SK-N-SH treated with all-trans-retinoic acid at 6 μM for 48 hours (cell line): ENCODE measurements at regions not wholly inside any gene's neighbourhood (a gene's known extent, or its start where the extent isn't known, plus 50 kb on each side); places are given as distances from the start of the nearest gene placed in this dataset.

ENCODE experiments used
- ARNTL ChIP-seq: fragments of 450-650 bp; formaldehyde crosslinking; IDR thresholded peaks from 2 replicates; pipeline ENCODE4 v1.5.0; 2020; ENCODE audit warnings: low read depth, mild to moderate bottlenecking, moderate library complexity, borderline replicate concordance
- ESRRG ChIP-seq: fragments of 250-450 bp; sonication (Bioruptor Pico); IDR thresholded peaks from 2 replicates; pipeline ENCODE4 v1.6.1; 2021; ENCODE audit warnings: mild to moderate bottlenecking
- GLIS3 ChIP-seq: fragments of 250-450 bp; sonication (Bioruptor Pico); IDR thresholded peaks from 2 replicates; pipeline ENCODE4 v1.5.0; 2020; ENCODE audit warnings: mild to moderate bottlenecking, moderate library complexity
- OSR1 ChIP-seq: fragments of 250-450 bp; sonication (Bioruptor Pico); IDR thresholded peaks from 2 replicates; pipeline ENCODE4 v1.8.0; 2022; ENCODE audit warnings: moderate library complexity, mild to moderate bottlenecking, inconsistent platforms
- RARB ChIP-seq: fragments of 250-450 bp; sonication (Bioruptor Pico); IDR thresholded peaks from 2 replicates; pipeline ENCODE4 v1.8.0; 2021; ENCODE audit warnings: mild to moderate bottlenecking, moderate library complexity
- SNAI2 ChIP-seq: fragments of 250-450 bp; sonication (Bioruptor Pico); IDR thresholded peaks from 2 replicates; pipeline ENCODE4 v1.5.0; 2020; ENCODE audit warnings: mild to moderate bottlenecking, moderate library complexity
- ZC3H10 ChIP-seq: fragments of 250-450 bp; sonication (Bioruptor Pico); IDR thresholded peaks from 2 replicates; pipeline ENCODE4 v1.5.1; 2021; ENCODE audit warnings: mild to moderate bottlenecking, moderate library complexity
- ZFP30 ChIP-seq: fragments of 450-650 bp; formaldehyde crosslinking; IDR thresholded peaks from 2 replicates; pipeline ENCODE4 v1.5.0; 2022; ENCODE audit warnings: mild to moderate bottlenecking, moderate library complexity
- ZNF70 ChIP-seq: fragments of 450-650 bp; formaldehyde crosslinking; IDR thresholded peaks from 2 replicates; pipeline ENCODE4 v1.5.0; 2020; ENCODE audit warnings: mild to moderate bottlenecking, moderate library complexity
- ZNF8 ChIP-seq: fragments of 450-650 bp; formaldehyde crosslinking; IDR thresholded peaks from 2 replicates; pipeline ENCODE4 v1.5.0; 2020; ENCODE audit warnings: mild to moderate bottlenecking, moderate library complexity
- TF ChIP-seq, protein P1 (sequence below): fragments of 250-450 bp; sonication (Bioruptor Pico); IDR thresholded peaks from 2 replicates; pipeline ENCODE4 v1.5.0; 2020; ENCODE audit warnings: mild to moderate bottlenecking, moderate library complexity
- TF ChIP-seq, protein P2 (sequence below): fragments of 250-450 bp; sonication (Bioruptor Pico); IDR thresholded peaks from 2 replicates; pipeline ENCODE4 v1.8.0; 2021; ENCODE audit warnings: low read depth, mild to moderate bottlenecking, moderate library complexity, borderline replicate concordance
- TF ChIP-seq, protein P3 (sequence below): fragments of 250-450 bp; sonication (Bioruptor Pico); IDR thresholded peaks from 2 replicates; pipeline ENCODE4 v1.8.0; 2020; ENCODE audit warnings: mild to moderate bottlenecking, moderate library complexity, borderline replicate concordance
- TF ChIP-seq, protein P4 (sequence below): fragments of 250-450 bp; sonication (Bioruptor Pico); IDR thresholded peaks from 2 replicates; pipeline ENCODE4 v1.5.1; 2021; ENCODE audit warnings: mild to moderate bottlenecking, moderate library complexity

DNA sequence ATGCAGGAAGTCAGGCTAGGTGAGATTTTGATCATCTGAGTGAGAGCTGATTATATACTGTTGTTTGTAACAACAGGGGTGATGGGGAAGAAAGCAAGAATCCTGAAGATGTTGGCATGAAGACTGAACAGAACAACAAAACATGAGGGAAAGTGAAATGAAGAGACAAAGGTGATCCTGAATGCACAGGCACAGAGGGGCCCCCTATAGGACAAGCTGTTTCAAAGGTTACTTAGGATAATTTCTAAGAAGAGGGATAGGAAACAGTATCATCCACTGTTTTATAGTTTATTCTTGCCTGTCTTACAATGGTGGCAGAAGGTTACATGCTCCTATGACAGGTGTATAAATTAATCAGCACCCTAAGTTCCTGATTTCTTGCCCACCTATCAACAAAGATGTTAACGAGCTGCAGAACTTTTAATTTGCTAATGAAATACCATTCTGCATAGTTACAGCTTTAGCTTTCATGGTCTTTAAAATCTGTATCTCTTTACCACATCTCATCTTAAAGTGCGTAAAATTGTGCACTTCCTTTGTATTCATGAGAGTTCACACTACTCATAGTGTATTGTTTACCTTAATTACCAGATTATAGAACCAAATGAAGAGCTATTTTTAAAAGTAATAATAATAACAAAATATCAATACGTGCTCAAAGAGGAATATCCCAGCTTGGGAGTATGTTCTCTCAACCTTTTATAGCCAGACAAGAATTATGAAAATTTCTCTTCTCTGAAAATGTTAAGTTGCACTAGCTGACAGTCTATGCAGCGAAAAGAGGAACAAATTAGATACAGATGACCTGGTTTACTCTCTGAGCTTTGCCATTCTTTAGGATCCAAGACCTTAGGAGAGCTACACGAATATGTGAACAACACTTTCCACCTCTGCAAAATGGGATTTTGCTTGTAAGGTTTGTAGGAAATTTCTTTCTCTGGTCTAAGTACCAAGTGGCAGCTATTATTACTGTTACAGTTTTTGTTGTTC lies 192.5 kb downstream of the EDN1 start:
- TF ChIP-seq, protein P1, sequence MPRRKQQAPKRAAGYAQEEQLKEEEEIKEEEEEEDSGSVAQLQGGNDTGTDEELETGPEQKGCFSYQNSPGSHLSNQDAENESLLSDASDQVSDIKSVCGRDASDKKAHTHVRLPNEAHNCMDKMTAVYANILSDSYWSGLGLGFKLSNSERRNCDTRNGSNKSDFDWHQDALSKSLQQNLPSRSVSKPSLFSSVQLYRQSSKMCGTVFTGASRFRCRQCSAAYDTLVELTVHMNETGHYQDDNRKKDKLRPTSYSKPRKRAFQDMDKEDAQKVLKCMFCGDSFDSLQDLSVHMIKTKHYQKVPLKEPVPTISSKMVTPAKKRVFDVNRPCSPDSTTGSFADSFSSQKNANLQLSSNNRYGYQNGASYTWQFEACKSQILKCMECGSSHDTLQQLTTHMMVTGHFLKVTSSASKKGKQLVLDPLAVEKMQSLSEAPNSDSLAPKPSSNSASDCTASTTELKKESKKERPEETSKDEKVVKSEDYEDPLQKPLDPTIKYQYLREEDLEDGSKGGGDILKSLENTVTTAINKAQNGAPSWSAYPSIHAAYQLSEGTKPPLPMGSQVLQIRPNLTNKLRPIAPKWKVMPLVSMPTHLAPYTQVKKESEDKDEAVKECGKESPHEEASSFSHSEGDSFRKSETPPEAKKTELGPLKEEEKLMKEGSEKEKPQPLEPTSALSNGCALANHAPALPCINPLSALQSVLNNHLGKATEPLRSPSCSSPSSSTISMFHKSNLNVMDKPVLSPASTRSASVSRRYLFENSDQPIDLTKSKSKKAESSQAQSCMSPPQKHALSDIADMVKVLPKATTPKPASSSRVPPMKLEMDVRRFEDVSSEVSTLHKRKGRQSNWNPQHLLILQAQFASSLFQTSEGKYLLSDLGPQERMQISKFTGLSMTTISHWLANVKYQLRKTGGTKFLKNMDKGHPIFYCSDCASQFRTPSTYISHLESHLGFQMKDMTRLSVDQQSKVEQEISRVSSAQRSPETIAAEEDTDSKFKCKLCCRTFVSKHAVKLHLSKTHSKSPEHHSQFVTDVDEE (CRISPR knock-in tag) = no peak
- TF ChIP-seq OSR1 (no peak), GLIS3 (CRISPR knock-in tag) (no peak), ZC3H10 (CRISPR knock-in tag) (no peak), ESRRG (CRISPR knock-in tag) (no peak), ZNF8 (CRISPR knock-in tag) (no peak), ZFP30 (CRISPR knock-in tag) (no peak), SNAI2 (CRISPR knock-in tag) (no peak), RARB (no peak), ARNTL (CRISPR knock-in tag) (no peak), ZNF70 (CRISPR knock-in tag) (no peak)
- TF ChIP-seq, protein P2, sequence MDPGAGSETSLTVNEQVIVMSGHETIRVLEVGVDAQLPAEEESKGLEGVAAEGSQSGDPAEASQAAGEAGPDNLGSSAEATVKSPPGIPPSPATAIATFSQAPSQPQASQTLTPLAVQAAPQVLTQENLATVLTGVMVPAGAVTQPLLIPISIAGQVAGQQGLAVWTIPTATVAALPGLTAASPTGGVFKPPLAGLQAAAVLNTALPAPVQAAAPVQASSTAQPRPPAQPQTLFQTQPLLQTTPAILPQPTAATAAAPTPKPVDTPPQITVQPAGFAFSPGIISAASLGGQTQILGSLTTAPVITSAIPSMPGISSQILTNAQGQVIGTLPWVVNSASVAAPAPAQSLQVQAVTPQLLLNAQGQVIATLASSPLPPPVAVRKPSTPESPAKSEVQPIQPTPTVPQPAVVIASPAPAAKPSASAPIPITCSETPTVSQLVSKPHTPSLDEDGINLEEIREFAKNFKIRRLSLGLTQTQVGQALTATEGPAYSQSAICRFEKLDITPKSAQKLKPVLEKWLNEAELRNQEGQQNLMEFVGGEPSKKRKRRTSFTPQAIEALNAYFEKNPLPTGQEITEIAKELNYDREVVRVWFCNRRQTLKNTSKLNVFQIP (CRISPR knock-in tag) = no peak
- TF ChIP-seq, protein P3, sequence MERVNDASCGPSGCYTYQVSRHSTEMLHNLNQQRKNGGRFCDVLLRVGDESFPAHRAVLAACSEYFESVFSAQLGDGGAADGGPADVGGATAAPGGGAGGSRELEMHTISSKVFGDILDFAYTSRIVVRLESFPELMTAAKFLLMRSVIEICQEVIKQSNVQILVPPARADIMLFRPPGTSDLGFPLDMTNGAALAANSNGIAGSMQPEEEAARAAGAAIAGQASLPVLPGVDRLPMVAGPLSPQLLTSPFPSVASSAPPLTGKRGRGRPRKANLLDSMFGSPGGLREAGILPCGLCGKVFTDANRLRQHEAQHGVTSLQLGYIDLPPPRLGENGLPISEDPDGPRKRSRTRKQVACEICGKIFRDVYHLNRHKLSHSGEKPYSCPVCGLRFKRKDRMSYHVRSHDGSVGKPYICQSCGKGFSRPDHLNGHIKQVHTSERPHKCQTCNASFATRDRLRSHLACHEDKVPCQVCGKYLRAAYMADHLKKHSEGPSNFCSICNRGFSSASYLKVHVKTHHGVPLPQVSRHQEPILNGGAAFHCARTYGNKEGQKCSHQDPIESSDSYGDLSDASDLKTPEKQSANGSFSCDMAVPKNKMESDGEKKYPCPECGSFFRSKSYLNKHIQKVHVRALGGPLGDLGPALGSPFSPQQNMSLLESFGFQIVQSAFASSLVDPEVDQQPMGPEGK (CRISPR knock-in tag) = no peak
- TF ChIP-seq, protein P4, sequence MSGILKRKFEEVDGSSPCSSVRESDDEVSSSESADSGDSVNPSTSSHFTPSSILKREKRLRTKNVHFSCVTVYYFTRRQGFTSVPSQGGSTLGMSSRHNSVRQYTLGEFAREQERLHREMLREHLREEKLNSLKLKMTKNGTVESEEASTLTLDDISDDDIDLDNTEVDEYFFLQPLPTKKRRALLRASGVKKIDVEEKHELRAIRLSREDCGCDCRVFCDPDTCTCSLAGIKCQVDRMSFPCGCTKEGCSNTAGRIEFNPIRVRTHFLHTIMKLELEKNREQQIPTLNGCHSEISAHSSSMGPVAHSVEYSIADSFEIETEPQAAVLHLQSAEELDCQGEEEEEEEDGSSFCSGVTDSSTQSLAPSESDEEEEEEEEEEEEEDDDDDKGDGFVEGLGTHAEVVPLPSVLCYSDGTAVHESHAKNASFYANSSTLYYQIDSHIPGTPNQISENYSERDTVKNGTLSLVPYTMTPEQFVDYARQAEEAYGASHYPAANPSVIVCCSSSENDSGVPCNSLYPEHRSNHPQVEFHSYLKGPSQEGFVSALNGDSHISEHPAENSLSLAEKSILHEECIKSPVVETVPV (CRISPR knock-in tag) = no peak
